CD8-positive, alpha-beta memory T cell (primary cell): ENCODE measurements at regions not wholly inside any gene's neighbourhood (a gene's known extent, or its start where the extent isn't known, plus 50 kb on each side); places are given as distances from the start of the nearest gene placed in this dataset.

Experiments
- CTCF ChIA-PET: fragments of 350-600 bp; sonication (Branson Sonifier 250); formaldehyde crosslinking; loops from one replicate; lab custom pipeline; 2021; ENCODE audit warnings: antibody characterized with exemption; lab: Charles Lee
- POLR2A ChIA-PET: fragments of 350-600 bp; sonication (Branson Sonifier 250); formaldehyde crosslinking; loops from one replicate; lab custom pipeline; 2021; ENCODE audit warnings: antibody characterized with exemption; lab: Charles Lee
- DNase-seq, 5 donors: peaks; one replicate each; pipeline versions ENCODE4 v3.0.0 to v3.0.0-alpha.2; 2020 to 2022; ENCODE audit warnings: mixed read lengths in 1 of 5
- H3K27ac ChIP-seq: one replicate; pipeline ENCODE4 v1.7.0; 2013; ENCODE audit warnings: low read depth, mild to moderate bottlenecking, low read length, moderate library complexity
- H3K27me3 ChIP-seq: 2 replicates; pipeline ENCODE4 v1.7.0; 2013; ENCODE audit warnings: low read length, mild to moderate bottlenecking; ENCODE audit not compliant: insufficient read depth, poor library complexity, severe bottlenecking
- H3K36me3 ChIP-seq: 2 replicates; pipeline ENCODE4 v1.7.0; 2013; ENCODE audit warnings: mild to moderate bottlenecking, low read length, moderate library complexity; ENCODE audit not compliant: insufficient read depth
- H3K4me1 ChIP-seq: 2 replicates; pipeline ENCODE4 v1.7.0; 2013; ENCODE audit warnings: mild to moderate bottlenecking, low read length, moderate library complexity; ENCODE audit not compliant: insufficient read depth
- H3K4me3 ChIP-seq: 2 replicates; pipeline ENCODE4 v1.7.0; 2013; ENCODE audit warnings: mild to moderate bottlenecking, low read length
- H3K9me3 ChIP-seq: 2 replicates; pipeline ENCODE4 v1.7.0; 2013; ENCODE audit warnings: mild to moderate bottlenecking, low read length
- H3K27ac Mint-ChIP-seq, 8 donors: one replicate each; pipeline ENCODE4 v1.8.0; 2020 to 2021; ENCODE audit warnings: mixed read lengths in 8 of 8, mild to moderate bottlenecking in 6 of 8, inconsistent platforms in 3 of 8, moderate library complexity in 3 of 8
- H3K27me3 Mint-ChIP-seq, 2 donors: one replicate each; pipeline ENCODE4 v1.8.0; 2020 to 2021; ENCODE audit warnings: mixed read lengths in 2 of 2, mild to moderate bottlenecking in 1 of 2, moderate library complexity in 1 of 2
- H3K36me3 Mint-ChIP-seq, 3 donors: one replicate each; pipeline ENCODE4 v1.8.0; 2020 to 2021; ENCODE audit warnings: mixed read lengths in 3 of 3, inconsistent platforms in 1 of 3, mild to moderate bottlenecking in 1 of 3
- H3K4me1 Mint-ChIP-seq, 3 donors: one replicate each; pipeline ENCODE4 v1.8.0; 2020 to 2021; ENCODE audit warnings: mixed read lengths in 3 of 3, inconsistent platforms in 1 of 3, mild to moderate bottlenecking in 1 of 3
- H3K4me3 Mint-ChIP-seq, 7 donors: one replicate each; pipeline ENCODE4 v1.8.0; 2020 to 2021; ENCODE audit warnings: mixed read lengths in 7 of 7, mild to moderate bottlenecking in 6 of 7, moderate library complexity in 4 of 7, inconsistent platforms in 2 of 7
- H3K9me3 Mint-ChIP-seq, 5 donors: one replicate each; pipeline ENCODE4 v1.8.0; 2020 to 2022; ENCODE audit warnings: mixed read lengths in 5 of 5, mild to moderate bottlenecking in 3 of 5, moderate library complexity in 2 of 5, inconsistent platforms in 1 of 5

GRCh38 chr7:42452356-42452755 is 215.3 kb upstream of the GLI3 start:
- ChIA-PET CTCF (no interaction called here), POLR2A (no interaction called here)
- Histone ChIP-seq H3K4me3 (no peak overlapping the region), H3K36me3 (no peaks in the 10 kb centered on the region), H3K4me1 (no peaks in the 10 kb centered on the region), H3K27me3 (no peaks in the 10 kb centered on the region), H3K27ac (no peak overlapping the region), H3K9me3 (no peaks in the 10 kb centered on the region)
- Mint-ChIP-seq H3K9me3 (peaks cover 0 to 2% (median 0%) of the 10 kb centered on the region in 5 donors), H3K4me3 (no peak overlapping the region), H3K27me3 (peaks cover 2% of the 10 kb centered on the region in 2 donors), H3K27ac (no peak overlapping the region), H3K4me1 (peaks cover 0 to 4% (median 0%) of the 10 kb centered on the region in 3 donors), H3K36me3 (no peaks in the 10 kb centered on the region)
- no peak for DNase-seq

- no peaks in the 10 kb centered on the region for H3K36me3 ChIP-seq
- Mint-ChIP-seq H3K36me3 (no peaks in the 10 kb centered on the region), H3K4me1 (peaks cover 0 to 4% (median 0%) of the 10 kb centered on the region in 3 donors), H3K27ac (no peak overlapping the region), H3K27me3 (peaks cover 2 to 3% of the 10 kb centered on the region in 2 donors), H3K4me3 (no peak overlapping the region), H3K9me3 (peaks cover 0 to 2% (median 0%) of the 10 kb centered on the region in 5 donors)
- no peak overlapping the region for H3K4me3 ChIP-seq
- ChIA-PET CTCF (no interaction called here), POLR2A (no interaction called here)
- no peaks in the 10 kb centered on the region for H3K27me3 ChIP-seq
- H3K4me1 ChIP-seq: no peaks in the 10 kb centered on the region
- no peak for DNase-seq
- H3K9me3 ChIP-seq: no peaks in the 10 kb centered on the region
- H3K27ac ChIP-seq: no peak overlapping the region
Observed at GRCh38 chr7:42449431-42449830, 212.4 kb upstream of the GLI3 start.

GRCh38 chr7:42448901-42449300 is 211.9 kb upstream of the GLI3 start:
- Histone ChIP-seq H3K9me3 (no peaks in the 10 kb centered on the region), H3K27me3 (no peaks in the 10 kb centered on the region), H3K4me3 (no peak overlapping the region), H3K27ac (no peak overlapping the region), H3K36me3 (no peaks in the 10 kb centered on the region), H3K4me1 (no peaks in the 10 kb centered on the region)
- peaks cover 0 to 4% (median 0%) of the 10 kb centered on the region in 3 donors for H3K4me1 Mint-ChIP-seq
- no peak overlapping the region for H3K27ac Mint-ChIP-seq
- no peaks in the 10 kb centered on the region for H3K36me3 Mint-ChIP-seq
- H3K4me3 Mint-ChIP-seq: no peak overlapping the region
- ChIA-PET CTCF (no interaction called here), POLR2A (no interaction called here)
- H3K9me3 Mint-ChIP-seq: peaks cover 0 to 2% (median under 1%) of the 10 kb centered on the region in 5 donors
- peaks cover 0 to 3% of the 10 kb centered on the region in 2 donors for H3K27me3 Mint-ChIP-seq
- DNase-seq: no peak

- H3K27me3 Mint-ChIP-seq: peaks cover 2 to 3% of the 10 kb centered on the region in 2 donors
- no peak overlapping the region for H3K4me3 Mint-ChIP-seq
- no peaks in the 10 kb centered on the region for H3K27me3 ChIP-seq
- H3K27ac Mint-ChIP-seq: no peak overlapping the region
- no peaks in the 10 kb centered on the region for H3K4me1 ChIP-seq
- ChIA-PET CTCF (no interaction called here), POLR2A (no interaction called here)
- H3K4me1 Mint-ChIP-seq: no peaks in the 10 kb centered on the region
- DNase-seq: no peak
- H3K36me3 Mint-ChIP-seq: no peaks in the 10 kb centered on the region
- H3K9me3 ChIP-seq: no peaks in the 10 kb centered on the region
- H3K9me3 Mint-ChIP-seq: peaks cover 2 to 16% (median 7%) of the 10 kb centered on the region in 5 donors
- no peaks in the 10 kb centered on the region for H3K36me3 ChIP-seq
- H3K4me3 ChIP-seq: no peak overlapping the region
- H3K27ac ChIP-seq: no peak overlapping the region
Observed at GRCh38 chr7:42445691-42446090, 208.7 kb upstream of the GLI3 start.

GRCh38 chr7:42440951-42441350 is 203.9 kb upstream of the GLI3 start:
- H3K4me3 Mint-ChIP-seq: no peak overlapping the region
- peaks cover 0 to 2% of the 10 kb centered on the region in 2 donors for H3K27me3 Mint-ChIP-seq
- Histone ChIP-seq H3K27ac (no peak overlapping the region), H3K9me3 (no peaks in the 10 kb centered on the region), H3K4me3 (no peak overlapping the region), H3K36me3 (no peaks in the 10 kb centered on the region), H3K4me1 (no peaks in the 10 kb centered on the region), H3K27me3 (no peaks in the 10 kb centered on the region)
- H3K36me3 Mint-ChIP-seq: peaks cover 0 to 3% (median 1%) of the 10 kb centered on the region in 3 donors
- peaks cover 12 to 36% (median 24%) of the 10 kb centered on the region in 5 donors for H3K9me3 Mint-ChIP-seq
- no peak for DNase-seq
- ChIA-PET CTCF (no interaction called here), POLR2A (no interaction called here)
- H3K27ac Mint-ChIP-seq: no peak overlapping the region
- H3K4me1 Mint-ChIP-seq: no peaks in the 10 kb centered on the region

GRCh38 chr7:42432644-42433043 is 195.6 kb upstream of the GLI3 start:
- CTCF ChIA-PET: no interaction called here
- H3K27ac Mint-ChIP-seq: no peak overlapping the region
- Histone ChIP-seq H3K27ac (no peak overlapping the region), H3K27me3 (no peaks in the 10 kb centered on the region), H3K36me3 (no peaks in the 10 kb centered on the region), H3K4me1 (no peaks in the 10 kb centered on the region), H3K4me3 (no peak overlapping the region), H3K9me3 (no peaks in the 10 kb centered on the region)
- no peaks in the 10 kb centered on the region for H3K4me1 Mint-ChIP-seq
- no peak for DNase-seq
- POLR2A ChIA-PET: no interaction called here
- no peaks in the 10 kb centered on the region for H3K27me3 Mint-ChIP-seq
- H3K9me3 Mint-ChIP-seq: peaks cover 0 to 7% (median 0%) of the 10 kb centered on the region in 5 donors
- no peaks in the 10 kb centered on the region for H3K36me3 Mint-ChIP-seq
- H3K4me3 Mint-ChIP-seq: no peak overlapping the region

- Mint-ChIP-seq H3K4me3 (no peak overlapping the region), H3K27me3 (no peaks in the 10 kb centered on the region), H3K27ac (no peak overlapping the region), H3K4me1 (no peaks in the 10 kb centered on the region), H3K36me3 (no peaks in the 10 kb centered on the region), H3K9me3 (peaks cover 0 to 7% (median 0%) of the 10 kb centered on the region in 5 donors)
- Histone ChIP-seq H3K9me3 (no peaks in the 10 kb centered on the region), H3K36me3 (no peaks in the 10 kb centered on the region), H3K4me1 (no peaks in the 10 kb centered on the region), H3K4me3 (no peak overlapping the region), H3K27me3 (no peaks in the 10 kb centered on the region), H3K27ac (no peak overlapping the region)
- no peak for DNase-seq
- ChIA-PET CTCF (no interaction called here), POLR2A (no interaction called here)
Observed at GRCh38 chr7:42431873-42432272, 194.9 kb upstream of the GLI3 start.

- Histone ChIP-seq H3K27me3 (no peaks in the 10 kb centered on the region), H3K9me3 (no peaks in the 10 kb centered on the region), H3K4me1 (no peaks in the 10 kb centered on the region), H3K36me3 (no peaks in the 10 kb centered on the region), H3K27ac (no peak overlapping the region), H3K4me3 (no peak overlapping the region)
- H3K27ac Mint-ChIP-seq: no peak overlapping the region
- no peaks in the 10 kb centered on the region for H3K4me1 Mint-ChIP-seq
- no peaks in the 10 kb centered on the region for H3K27me3 Mint-ChIP-seq
- no peak overlapping the region for H3K4me3 Mint-ChIP-seq
- H3K36me3 Mint-ChIP-seq: no peaks in the 10 kb centered on the region
- H3K9me3 Mint-ChIP-seq: peaks cover 0 to 4% (median 0%) of the 10 kb centered on the region in 5 donors
- no peak for DNase-seq
- CTCF ChIA-PET: no interaction called here
- POLR2A ChIA-PET: no interaction called here
Observed at GRCh38 chr7:42429339-42429738, 192.3 kb upstream of the GLI3 start.

GRCh38 chr7:42426163-42426562 is 189.2 kb upstream of the GLI3 start:
- CTCF ChIA-PET: no interaction called here
- no peak overlapping the region for H3K4me3 Mint-ChIP-seq
- DNase-seq: no peak
- H3K36me3 Mint-ChIP-seq: peaks cover 0 to 1% (median 0%) of the 10 kb centered on the region in 3 donors
- H3K27ac Mint-ChIP-seq: no peak overlapping the region
- POLR2A ChIA-PET: no interaction called here
- H3K9me3 Mint-ChIP-seq: peaks cover 0 to 4% (median 0%) of the 10 kb centered on the region in 5 donors
- Histone ChIP-seq H3K4me3 (no peak overlapping the region), H3K9me3 (no peaks in the 10 kb centered on the region), H3K36me3 (no peaks in the 10 kb centered on the region), H3K27ac (no peak overlapping the region), H3K27me3 (no peaks in the 10 kb centered on the region), H3K4me1 (no peaks in the 10 kb centered on the region)
- no peaks in the 10 kb centered on the region for H3K4me1 Mint-ChIP-seq
- H3K27me3 Mint-ChIP-seq: no peaks in the 10 kb centered on the region
